IPS-18c (cell line): ENCODE measurements at regions not wholly inside any gene's neighbourhood (a gene's known extent, or its start where the extent isn't known, plus 50 kb on each side); places are given as distances from the start of the nearest gene placed in this dataset.

ENCODE experiments used
- H3K4me3 ChIP-seq: 2 replicates; pipeline ENCODE4 v1.7.0; 2013; ENCODE audit warnings: low read depth, mild to moderate bottlenecking, low read length, moderate library complexity; ENCODE audit not compliant: insufficient read depth
- H3K9me3 ChIP-seq: one replicate; pipeline ENCODE4 v1.6.1; 2013; ENCODE audit warnings: mild to moderate bottlenecking, low read length, moderate library complexity; ENCODE audit not compliant: control insufficient read depth, insufficient read depth

DNA sequence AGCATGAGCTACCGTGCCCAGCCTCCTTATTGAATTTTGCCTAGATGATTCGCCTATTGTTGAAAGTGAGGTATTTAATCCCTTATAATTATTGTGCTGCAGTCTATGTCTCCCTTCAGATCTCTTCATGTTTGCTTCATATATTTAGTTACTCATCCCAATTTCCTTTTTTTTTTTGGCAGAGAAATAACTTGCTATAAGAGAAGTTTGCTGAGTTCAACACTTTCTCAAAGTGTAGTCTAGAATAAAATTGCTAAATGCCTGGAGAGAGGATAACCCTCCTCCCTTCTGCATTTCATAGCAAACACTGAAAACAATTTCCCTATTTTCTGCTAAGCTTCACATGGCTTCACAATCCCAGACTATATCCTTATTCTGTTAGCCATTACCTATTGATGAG, 136.6 kb upstream of the CD180 start:
- Histone ChIP-seq H3K9me3 (no peaks in the 10 kb centered on the region), H3K4me3 (no peak overlapping the region)

DNA sequence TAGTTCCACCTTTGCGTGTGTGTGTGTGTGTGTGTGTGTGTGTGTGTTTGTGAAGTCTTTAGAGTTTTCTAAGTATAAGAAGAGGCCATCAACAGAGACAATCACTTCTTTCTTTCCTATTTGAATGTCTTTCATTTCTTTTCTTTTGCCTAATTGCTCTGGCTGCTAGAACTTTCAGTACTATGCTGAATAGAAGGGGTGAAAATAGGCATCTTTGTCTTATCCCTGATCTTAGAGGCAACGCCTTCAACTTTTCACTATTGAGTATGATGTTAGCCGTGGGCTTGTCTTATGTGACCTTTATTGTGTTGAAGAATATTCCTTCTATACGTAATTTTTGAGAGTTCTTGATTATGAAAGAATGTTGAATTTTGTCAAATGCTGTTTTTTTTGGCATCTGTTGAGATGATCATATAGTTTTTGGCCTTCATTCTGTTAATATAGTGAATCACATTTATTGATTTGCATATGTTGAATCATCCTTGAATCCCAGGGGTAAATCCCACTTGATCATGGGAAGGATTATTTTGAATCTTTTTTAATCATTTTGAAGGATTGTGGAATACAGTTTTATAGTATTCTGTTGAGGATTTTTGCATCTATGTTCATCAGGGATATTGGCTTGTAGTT, 134.8 kb upstream of the CD180 start:
- no peaks in the 10 kb centered on the region for H3K9me3 ChIP-seq
- H3K4me3 ChIP-seq: no peak overlapping the region

DNA sequence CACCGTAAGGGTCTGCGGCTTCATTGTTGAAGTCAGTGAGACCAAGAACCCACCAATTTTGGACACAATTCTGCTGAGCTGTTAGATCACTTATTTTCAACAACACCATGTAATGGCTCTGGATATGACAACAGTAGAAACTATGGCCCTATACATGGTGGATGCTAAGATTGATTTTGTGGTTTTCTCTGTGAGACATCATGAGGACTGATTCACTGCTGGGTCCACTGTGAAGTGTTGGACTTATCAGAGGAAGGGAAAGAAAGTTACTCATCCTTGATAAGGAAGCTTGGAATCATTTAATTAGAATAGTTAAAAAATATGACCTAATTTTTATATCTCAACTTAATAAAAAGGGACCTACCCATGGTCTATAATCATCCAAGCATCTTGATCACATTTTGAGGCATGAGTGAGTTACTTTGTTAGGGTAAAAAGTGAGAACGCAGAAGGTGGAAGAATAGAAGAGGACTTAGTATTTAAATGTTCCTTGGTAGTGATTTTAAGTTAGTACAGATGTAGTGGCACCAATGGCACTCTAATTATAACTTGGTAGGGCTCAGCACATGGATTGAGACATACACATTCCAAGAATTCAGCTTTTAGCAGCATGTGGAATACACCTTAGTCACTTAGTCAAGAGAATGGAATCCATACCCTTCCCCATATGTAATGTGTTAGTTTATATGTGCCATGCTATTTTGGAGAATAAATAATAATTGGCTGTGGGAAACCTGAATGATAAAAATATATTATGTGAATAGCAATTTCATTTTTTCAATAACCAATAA, 123.5 kb upstream of the CD180 start:
- Histone ChIP-seq H3K9me3 (no peaks in the 10 kb centered on the region), H3K4me3 (no peak overlapping the region)

DNA sequence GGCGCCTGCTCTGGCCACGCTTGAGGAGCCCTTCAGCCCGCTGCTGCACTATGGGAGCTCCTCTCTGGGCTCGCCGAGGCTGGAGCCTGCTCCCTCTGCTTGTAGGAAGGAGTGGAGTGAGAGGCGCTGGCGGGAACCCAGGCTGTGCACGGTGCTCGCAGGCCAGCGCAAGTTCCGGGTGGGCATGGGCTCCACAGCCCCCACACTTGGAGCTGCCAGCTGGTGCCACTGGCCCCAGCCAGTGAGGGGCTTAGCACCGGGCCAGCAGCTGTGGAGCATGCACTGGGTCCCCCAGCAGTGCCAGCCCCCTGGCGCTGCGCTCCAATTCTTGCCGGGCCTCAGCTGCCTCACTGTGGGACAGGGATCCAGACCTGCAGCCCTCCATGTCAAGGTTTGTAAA, 122.1 kb upstream of the CD180 start:
- no peaks in the 10 kb centered on the region for H3K9me3 ChIP-seq
- H3K4me3 ChIP-seq: no peak overlapping the region

DNA sequence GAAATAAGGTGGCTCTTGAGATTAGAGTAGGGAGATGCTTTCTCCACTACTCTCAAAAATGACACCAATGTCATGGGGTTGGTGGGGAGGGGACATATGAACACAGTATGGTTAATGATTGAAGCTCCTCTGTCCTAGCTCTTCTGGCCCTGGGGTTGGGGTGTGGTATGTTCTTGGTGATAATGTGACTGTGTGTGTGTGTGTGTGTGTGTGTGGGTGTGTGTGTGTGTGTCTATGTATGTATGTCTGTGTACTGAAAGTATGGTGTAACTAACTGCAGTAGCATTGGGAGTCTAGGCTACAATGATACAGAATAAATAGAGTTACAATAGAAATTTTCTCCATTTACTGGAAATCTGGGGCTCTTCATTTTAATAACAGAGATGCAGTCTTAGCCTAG, 121.0 kb upstream of the CD180 start:
- H3K9me3 ChIP-seq: no peaks in the 10 kb centered on the region

DNA sequence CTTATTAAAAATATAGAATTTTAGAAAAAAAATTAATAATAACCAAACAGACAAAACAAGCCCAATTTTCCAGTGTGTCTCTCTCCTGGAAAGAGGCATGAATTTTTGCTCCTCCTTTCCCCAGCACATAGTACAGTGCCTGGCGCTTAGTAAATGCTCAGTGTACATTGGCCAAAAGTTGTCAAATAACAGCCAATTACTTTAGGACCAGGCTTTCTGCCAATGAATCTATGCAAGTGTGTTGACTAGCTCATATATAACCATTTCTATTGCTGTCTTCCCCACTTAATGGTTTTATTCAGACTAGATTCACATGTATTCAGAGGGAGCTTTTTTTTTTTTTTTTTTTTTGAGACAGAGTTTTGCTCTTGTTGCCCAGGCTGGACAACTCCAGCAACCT, 120.1 kb upstream of the CD180 start:
- Histone ChIP-seq H3K4me3 (no peak overlapping the region), H3K9me3 (no peaks in the 10 kb centered on the region)

More for the DNA sequence above, 121.0 kb upstream of the CD180 start:
- no peak overlapping the region for H3K4me3 ChIP-seq

DNA sequence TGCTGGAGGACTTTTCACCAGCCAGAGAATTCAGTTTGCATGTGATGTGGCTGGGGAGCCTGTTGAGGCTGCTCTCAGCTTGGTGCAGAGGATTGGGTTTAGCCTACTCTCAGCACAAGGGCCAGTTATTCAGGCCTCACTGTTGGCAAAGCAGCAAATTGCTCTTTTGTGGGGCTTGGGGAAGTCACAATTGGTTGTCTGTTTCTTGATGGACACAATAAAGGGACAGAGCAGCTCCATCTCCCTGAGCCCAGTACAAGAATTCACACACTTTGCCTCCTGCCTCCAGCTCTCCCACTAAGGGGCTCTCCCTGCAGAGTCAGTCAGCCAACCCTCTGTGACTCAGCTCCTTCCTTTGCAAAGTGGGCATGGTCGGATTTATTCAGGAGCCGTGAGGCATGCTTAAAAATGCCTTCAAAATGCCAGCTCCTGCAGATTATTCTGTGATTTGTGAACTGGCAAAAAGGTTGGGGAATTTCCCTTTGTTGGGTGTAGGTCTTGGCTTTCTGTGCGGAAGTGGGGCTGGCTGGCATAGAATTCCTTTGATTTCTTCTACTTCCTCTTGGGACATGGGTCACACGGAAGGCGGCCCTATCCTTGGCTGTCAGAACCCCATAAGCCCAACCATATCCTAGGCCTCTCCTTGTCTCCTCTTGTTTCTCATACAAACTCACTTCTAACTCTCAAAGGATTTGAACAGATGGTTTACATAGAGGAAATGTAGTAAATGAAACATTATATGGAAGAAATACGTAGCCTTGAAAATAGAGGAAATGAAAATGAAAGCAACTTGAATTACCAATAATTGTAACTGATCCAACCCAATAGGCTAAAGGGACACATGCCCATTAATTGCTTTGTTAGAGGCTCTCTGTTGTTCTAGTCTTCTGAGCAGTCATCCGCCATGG, 118.7 kb upstream of the CD180 start:
- no peaks in the 10 kb centered on the region for H3K9me3 ChIP-seq
- H3K4me3 ChIP-seq: no peak overlapping the region

DNA sequence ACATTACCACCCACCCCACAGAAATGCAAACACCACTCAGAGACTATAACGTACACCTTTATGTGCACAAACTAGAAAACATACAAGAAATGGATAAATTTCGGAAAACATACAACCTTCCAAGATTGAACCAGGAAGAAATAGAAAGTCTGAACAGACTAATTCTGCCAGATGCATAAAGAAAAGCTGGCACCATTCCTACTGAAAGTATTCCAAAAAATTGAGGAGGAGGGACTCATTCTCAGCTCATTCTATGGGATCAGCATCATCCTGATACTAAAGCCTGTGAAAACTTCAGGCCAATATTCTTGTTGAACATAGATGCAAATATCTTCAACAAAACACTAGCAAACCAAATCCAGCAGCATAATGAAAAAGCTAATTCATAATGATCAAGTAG, 115.1 kb upstream of the CD180 start:
- Histone ChIP-seq H3K4me3 (no peak overlapping the region), H3K9me3 (no peaks in the 10 kb centered on the region)

DNA sequence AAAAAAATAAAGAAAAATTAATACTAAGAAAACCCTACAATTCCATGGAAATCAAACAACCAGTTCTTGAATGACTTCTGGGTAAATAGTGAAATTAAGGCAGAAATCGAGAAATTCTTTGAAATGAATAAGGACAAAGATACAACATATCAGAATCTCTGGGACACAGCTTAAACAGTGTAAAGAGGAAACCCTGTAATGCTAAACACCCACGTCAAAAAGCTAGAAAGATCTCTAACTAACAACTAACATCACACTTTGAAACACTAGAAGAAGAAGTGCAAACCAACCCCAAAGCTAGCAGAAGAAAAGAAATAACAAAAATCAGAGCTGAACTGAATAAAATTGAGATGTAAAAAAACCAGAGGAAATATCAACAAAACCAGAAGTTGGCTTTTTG, 114.6 kb upstream of the CD180 start:
- Histone ChIP-seq H3K9me3 (no peaks in the 10 kb centered on the region), H3K4me3 (no peak overlapping the region)

DNA sequence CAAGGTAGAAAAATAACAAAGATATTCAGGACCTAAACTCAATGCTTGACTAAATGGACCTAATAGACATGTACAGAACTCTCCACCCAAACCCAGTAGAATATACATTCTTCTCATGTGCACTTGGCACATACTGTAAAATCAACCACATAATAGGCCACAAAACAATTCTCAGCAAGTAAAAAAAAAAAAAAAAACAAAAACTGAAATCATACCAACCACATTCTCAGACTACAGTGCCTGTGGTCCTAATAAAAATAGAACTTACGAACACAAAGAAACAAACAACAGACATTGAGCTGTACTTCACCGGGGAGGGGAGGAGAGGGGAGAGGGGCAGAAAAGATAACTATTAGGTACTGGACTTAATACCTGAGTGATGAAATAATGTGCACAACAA, 114.1 kb upstream of the CD180 start:
- H3K9me3 ChIP-seq: no peaks in the 10 kb centered on the region

DNA sequence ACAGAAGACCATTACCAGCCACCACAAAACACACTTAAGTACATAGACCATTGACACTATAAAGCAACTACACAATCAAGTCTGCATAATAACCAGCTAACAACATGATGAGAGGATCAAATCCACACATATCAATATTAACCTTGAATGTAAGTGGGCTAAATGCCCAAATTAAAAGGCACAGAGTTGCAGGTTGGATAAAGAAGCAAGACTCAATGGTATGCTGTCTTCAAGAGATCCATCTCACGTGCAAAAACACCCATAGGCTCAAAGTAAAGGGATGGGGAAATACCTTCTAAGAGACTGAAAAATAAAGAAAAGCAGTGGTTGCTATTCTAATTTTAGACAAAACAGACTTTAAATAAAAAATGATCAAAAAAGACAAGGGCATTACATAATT, 113.6 kb upstream of the CD180 start:
- H3K4me3 ChIP-seq: no peak overlapping the region
- H3K9me3 ChIP-seq: no peaks in the 10 kb centered on the region

More for the DNA sequence above, 114.1 kb upstream of the CD180 start:
- no peak overlapping the region for H3K4me3 ChIP-seq

DNA sequence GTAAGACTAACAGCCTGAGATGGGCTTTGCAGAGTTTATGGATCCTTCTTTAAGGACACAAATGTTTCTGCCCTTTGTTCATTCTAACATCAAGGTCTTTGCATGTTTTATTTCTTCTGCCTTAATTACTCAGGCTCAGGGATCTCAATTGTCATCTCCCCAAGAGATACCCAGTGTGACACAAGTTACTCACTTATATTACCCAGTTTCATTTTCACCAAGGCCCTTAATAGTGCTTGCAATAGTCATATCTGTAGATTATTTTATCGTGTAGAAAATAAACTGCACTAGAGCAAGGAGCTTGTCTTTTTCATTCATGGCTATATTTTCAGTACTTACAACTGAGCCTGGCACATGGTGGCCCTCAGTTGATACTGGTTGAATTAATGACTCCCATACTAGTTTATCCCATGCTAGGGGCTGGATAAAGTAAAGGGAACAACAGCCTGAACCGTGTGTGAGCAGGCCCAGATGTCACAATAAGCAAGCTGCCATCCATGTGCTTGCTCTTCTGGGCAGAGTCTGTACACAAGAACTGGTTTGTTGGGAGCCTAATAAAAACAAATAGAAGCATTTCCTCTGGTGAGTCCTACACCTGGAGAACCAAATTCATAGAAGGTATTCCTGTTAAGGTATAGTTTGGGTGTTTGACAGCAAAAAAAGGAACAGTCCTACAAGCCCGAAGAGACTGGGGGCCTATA, 112.5 kb upstream of the CD180 start:
- Histone ChIP-seq H3K9me3 (no peaks in the 10 kb centered on the region), H3K4me3 (no peak overlapping the region)

DNA sequence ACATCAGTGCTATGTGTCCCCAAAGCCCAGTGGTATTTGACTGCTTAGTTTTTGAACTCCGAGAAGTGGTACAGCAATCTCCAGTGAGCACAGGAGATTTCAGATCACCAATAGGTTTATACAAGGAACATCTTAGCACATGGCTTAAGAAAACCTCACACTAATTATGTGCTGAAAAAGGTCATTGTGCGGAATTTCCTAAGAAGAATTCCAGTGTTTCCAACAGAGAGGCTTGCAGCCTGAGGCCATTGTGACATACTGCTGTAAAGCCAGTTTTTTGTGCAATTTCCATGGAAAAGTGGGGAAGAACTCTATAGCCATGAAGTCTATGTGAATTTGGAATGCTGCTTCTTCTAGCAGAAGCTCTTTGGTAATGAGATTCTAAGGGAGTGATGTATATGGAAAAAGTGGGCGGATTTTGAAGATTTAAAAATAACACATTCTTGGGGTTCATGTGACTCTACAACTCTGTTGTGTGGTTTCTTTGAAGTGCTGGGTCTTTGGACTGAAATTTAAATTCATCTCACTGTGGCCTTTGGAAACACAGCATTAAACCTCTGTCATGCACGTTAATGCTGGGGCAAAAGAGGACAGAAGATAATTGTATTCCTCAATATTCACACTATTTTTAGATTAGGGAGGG, 110.5 kb upstream of the CD180 start:
- H3K9me3 ChIP-seq: no peaks in the 10 kb centered on the region
- no peak overlapping the region for H3K4me3 ChIP-seq

DNA sequence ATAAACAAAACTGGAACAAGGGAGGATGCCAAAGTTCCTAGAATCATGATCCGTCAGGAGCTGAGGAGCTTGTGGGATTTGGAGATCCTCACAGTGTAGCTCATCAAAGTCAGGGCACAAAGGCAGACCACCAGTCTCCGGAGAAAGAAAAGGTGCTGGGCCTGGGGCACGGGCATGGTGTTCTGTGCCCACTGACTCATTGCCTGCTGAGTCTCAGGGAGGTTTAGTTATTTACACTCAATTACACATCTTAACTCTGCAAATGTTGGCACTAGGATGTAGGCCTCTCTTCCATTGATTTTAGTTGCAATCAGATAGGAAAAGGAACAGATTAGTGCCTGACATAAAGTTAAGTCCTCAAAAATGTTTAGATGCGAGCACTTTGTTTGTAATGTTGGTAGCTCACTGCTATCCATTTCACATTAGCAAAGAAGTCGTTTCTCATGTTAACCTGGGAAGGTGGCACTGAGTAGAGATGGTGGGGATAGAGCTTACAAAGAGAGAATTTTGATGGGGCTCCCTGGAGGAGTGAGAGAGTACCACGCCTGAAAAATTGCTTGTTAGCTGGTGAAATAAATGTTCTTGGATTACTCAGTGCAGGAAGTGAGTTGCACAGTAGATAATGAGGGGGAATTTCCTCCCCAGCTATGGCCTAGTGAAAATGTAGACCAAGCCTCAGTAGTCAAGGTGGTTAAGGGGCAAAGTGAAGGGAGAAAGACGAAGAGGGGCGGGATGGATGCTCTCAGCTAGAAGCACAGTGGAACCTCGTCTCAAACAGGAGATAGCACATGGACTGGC, 109.5 kb upstream of the CD180 start:
- H3K9me3 ChIP-seq: no peaks in the 10 kb centered on the region
- H3K4me3 ChIP-seq: no peak overlapping the region

DNA sequence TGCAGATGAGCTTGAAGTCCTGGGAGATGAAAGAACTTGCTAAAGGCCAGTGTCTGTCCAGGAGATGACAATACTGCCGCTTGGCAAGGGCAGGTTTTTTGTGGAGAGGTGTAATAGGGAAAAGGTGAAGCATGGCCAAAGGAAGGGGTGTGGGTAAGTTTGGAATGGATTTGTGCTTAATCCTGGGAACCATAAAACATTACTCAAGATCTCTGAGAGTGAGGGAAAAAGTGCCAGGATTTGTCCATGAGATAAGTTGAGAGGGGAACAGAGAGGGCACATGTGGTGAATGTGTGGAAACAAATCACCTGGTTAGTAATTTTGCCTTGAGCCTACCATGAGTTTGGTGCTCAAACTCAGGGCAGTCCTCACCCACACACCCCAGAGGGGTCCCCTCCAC, 108.8 kb upstream of the CD180 start:
- H3K4me3 ChIP-seq: no peak overlapping the region
- no peaks in the 10 kb centered on the region for H3K9me3 ChIP-seq

DNA sequence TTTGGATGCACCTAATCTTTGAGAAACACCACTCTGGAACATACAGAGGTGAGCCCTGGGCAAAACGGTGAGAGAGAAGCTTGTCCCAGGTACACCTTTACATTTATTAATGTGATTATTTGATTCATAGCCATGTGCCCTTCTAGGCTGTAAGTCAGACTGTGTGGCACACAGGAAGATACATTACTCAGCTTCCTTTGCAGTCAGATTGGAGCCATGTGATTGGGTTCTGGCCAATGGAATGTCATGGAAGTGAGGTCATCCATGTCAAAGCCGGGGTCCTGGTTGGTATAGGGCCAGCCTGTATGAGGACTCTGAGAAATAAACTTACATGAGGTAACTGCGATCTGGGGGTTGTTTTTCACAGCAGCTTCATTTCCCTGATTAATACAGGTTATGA, 106.8 kb upstream of the CD180 start:
- Histone ChIP-seq H3K9me3 (no peaks in the 10 kb centered on the region), H3K4me3 (no peak overlapping the region)
